ENCODE measurements at regions not wholly inside any gene's neighbourhood (a gene's known extent, or its start where the extent isn't known, plus 50 kb on each side); places are given as distances from the start of the nearest gene placed in this dataset.

GRCh38 chr10:8327140-8327423 lies 272.6 kb downstream of the GATA3 start:
- TF ChIP-seq CTCF (IDR thresholded peaks at IDR 0.05; ENCODE audit: extremely low read depth in 1 of 2, insufficient read depth in 1 of 2, low read depth in 1 of 2, low read length in 2 of 2) (no peak), MAX (IDR thresholded peaks at IDR 0.05; ENCODE audit: insufficient read depth, insufficient read length) (no peak), POLR2A (IDR thresholded peaks at IDR 0.05; ENCODE audit: low read depth, low read length) (no peak), EZH2 (IDR thresholded peaks at IDR 0.05; ENCODE audit: borderline replicate concordance, low read depth, low read length, severe bottlenecking) (no peak)

All from endothelial cell of umbilical vein (primary cell).